H1 (cell line): ENCODE measurements at regions not wholly inside any gene's neighbourhood (a gene's known extent, or its start where the extent isn't known, plus 50 kb on each side); places are given as distances from the start of the nearest gene placed in this dataset.

Experiments
- POLR2AphosphoS5 ChIP-seq: IDR thresholded peaks from 2 replicates; pipeline ENCODE4 v1.6.1; 2011; ENCODE audit warnings: low read depth, low read length
- SIN3A ChIP-seq, 2 experiments: IDR thresholded peaks in 1 of 2; conservative IDR thresholded peaks in 1 of 2; 2 replicates each; pipeline ENCODE4 v1.6.1; 2011 to 2012; ENCODE audit warnings: low read length in 2 of 2, improper control_type of control experiment in 1 of 2, low read depth in 1 of 2, mild to moderate bottlenecking in 1 of 2
- ZNF274 ChIP-seq: IDR thresholded peaks from 2 replicates; pipeline ENCODE4 v1.7.0; 2012; ENCODE audit warnings: low read length, borderline replicate concordance; ENCODE audit errors: extremely low read depth

- TF ChIP-seq SIN3A (conservative IDR thresholded peaks at IDR 0.05 in 1 of 2, IDR thresholded peaks at IDR 0.05 in 1 of 2; ENCODE audit: low read depth in 1 of 2, low read length in 2 of 2) = no peak
- no peak for TF ChIP-seq ZNF274
- no peak for TF ChIP-seq POLR2AphosphoS5
Measured at GRCh38 chr4:17157304-17157703, 258.9 kb upstream of the LDB2 start.
